ENCODE measurements at regions not wholly inside any gene's neighbourhood (a gene's known extent, or its start where the extent isn't known, plus 50 kb on each side); places are given as distances from the start of the nearest gene placed in this dataset.
"Not testable (repeated sequence)": the region's sequence is repeated elsewhere in the genome, so short reads cannot be mapped to it uniquely, and the experiment has no call there.

DNA sequence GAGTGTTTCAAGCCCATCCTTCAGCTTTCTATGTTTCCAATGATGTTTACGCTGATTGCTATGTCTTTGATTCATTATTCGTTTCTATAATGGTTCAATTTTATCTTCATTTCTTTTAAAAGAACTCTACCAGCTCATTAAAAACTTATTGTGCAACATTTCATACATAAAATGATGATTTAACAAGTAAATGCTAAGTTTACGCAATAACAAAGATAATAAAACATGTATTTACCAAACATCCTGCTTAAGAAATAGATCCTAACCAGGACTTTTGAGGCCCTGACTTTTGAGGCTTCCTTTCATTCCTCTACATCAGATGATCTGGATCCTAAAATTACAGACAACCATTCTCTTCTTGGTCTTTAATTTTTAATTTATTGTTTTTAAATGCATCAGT lies 86.5 kb upstream of the DLGAP1 start:
- TF ChIP-seq, protein P1, sequence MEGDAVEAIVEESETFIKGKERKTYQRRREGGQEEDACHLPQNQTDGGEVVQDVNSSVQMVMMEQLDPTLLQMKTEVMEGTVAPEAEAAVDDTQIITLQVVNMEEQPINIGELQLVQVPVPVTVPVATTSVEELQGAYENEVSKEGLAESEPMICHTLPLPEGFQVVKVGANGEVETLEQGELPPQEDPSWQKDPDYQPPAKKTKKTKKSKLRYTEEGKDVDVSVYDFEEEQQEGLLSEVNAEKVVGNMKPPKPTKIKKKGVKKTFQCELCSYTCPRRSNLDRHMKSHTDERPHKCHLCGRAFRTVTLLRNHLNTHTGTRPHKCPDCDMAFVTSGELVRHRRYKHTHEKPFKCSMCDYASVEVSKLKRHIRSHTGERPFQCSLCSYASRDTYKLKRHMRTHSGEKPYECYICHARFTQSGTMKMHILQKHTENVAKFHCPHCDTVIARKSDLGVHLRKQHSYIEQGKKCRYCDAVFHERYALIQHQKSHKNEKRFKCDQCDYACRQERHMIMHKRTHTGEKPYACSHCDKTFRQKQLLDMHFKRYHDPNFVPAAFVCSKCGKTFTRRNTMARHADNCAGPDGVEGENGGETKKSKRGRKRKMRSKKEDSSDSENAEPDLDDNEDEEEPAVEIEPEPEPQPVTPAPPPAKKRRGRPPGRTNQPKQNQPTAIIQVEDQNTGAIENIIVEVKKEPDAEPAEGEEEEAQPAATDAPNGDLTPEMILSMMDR (conservative IDR thresholded peaks at IDR 0.05; ENCODE audit: low read depth, low read length): no peak
- DNase-seq (ENCODE audit: low read depth): no peak
- H3K4me3 ChIP-seq (ENCODE audit: low read depth, low read length): no peak overlapping the region

DNA sequence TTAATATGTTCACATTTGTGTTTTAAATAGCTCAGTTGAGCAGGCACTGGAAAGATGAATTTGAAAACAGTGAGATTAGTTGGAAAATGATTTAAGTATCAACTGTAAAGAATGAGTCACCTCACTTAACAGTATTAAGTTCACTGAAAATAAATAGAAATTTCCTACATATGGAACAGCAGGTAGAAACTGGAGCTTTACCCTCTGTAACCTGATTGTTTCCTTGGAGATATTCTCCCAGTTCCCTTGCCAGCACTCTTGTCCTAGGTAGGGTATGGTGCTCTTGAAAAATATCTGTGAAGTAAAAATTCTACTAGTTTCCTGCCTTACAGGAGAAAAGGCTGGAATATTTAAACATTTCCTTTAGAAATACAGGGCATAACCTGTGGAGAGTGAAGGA lies 81.3 kb upstream of the DLGAP1 start:
- DNase-seq (ENCODE audit: low read depth): no peak
- H3K4me3 ChIP-seq (ENCODE audit: low read depth, low read length): no peak overlapping the region
- TF ChIP-seq, protein P1 (conservative IDR thresholded peaks at IDR 0.05; ENCODE audit: low read depth, low read length): no peak

DNA sequence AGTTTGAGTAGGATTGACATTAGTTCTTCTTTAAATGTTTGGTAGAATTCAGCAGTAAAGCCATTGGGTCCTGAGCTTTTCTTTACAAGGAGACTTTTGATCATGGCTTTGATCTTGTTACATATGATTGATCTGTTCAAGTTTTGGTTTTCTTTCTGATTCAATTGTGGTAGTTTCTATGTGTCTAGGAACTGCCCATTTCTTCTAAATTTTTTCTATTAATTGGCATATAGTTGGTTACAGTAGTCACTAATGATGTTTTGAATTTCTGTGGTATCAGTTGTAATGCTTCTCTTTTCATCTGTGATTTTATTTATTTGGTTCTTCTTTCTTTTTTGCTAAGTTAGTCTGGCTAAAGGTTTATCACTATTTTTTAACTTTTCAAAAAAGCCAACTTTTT lies 73.3 kb upstream of the DLGAP1 start:
- H3K4me3 ChIP-seq (ENCODE audit: low read depth, low read length): no peak overlapping the region
- no peak for DNase-seq (ENCODE audit: low read depth)
- TF ChIP-seq, protein P1 (conservative IDR thresholded peaks at IDR 0.05; ENCODE audit: low read depth, low read length): no peak

DNA sequence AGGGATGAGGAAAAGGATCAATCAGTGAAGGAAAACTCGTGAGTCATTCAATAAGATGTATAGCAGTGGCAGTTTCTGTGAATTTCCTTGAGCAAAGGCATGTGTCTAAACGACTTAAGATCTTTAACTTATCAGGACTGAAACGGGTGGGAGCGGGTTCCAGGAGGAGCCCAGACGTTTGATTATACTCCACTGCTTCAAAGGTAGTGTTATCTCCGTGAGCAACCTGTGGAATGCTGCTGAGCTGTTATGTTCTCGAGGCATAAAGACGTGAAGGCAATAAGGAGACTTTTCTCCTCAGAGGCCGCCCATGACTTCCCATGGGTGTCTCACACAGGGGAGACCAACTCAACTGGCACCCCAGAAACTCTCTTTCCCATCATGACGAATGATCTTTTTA lies 72.7 kb upstream of the DLGAP1 start:
- not testable (repeated sequence) for DNase-seq (ENCODE audit: low read depth); H3K4me3 ChIP-seq (ENCODE audit: low read depth, low read length)

DNA sequence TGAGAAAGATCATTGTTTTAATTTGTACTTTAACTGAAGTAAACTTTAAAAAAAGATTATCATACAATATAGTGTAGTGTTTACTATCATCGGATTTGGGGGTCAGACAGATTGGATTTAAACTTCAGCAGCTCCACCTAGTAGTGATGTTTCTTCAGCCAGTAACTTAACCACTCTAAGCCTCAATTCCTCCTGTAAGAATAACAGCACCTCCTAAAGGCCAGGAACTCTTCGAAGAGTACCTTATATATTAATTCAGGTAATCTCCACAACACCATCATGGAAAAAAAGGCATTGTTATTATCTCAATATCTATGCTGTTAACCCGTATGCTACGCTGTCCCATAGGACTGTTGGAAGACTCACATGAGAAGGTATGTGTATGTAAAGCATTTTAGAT lies 69.0 kb upstream of the DLGAP1 start:
- H3K4me3 ChIP-seq (ENCODE audit: low read depth, low read length): no peak overlapping the region
- TF ChIP-seq, protein P1 (conservative IDR thresholded peaks at IDR 0.05; ENCODE audit: low read depth, low read length): no peak
- no peak for DNase-seq (ENCODE audit: low read depth)

DNA sequence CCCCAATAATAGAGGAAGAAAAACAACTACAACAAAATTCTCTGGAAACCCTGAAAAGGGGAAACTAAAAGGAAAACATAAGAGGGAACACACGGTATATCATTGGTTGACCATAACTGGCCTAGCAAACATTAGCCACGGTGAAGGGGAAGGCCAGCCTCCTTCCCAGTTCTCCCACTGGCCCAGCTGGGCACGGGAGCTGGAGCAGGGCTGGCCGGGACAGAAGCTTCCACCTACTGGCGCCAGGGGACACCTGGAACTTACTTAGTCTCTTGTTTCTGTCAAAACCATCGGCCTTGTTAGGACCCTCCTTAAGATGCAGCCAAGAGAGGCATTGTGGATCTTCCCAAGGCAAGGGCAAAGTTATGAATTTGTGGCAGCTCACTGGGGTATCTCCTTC lies 56.1 kb upstream of the DLGAP1 start:
- TF ChIP-seq, protein P1 (conservative IDR thresholded peaks at IDR 0.05; ENCODE audit: low read depth, low read length): no peak
- no peak for DNase-seq (ENCODE audit: low read depth)
- H3K4me3 ChIP-seq (ENCODE audit: low read depth, low read length): no peak overlapping the region

DNA sequence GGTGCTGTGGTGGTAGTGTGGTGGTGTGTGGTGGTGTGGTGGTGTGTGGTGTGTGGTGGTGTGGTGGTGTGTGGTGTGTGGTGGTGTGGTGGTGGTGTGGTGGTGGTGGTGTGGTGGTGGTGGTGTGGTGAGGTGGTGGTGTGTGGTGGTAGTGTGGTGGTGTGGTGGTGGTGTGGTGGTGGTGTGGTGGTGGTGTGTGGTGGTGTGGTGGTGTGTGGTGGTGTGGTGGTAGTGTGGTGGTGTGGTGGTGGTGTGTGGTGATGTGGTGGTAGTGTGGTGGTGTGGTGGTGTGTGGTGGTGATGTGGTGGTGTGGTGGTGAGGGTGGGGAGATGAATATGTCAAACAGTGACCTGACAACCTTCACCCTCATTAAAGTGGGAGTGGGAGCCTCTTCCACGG lies 55.6 kb upstream of the DLGAP1 start:
- DNase-seq (ENCODE audit: low read depth): peak; percentile 5
- TF ChIP-seq, protein P1 (conservative IDR thresholded peaks at IDR 0.05; ENCODE audit: low read depth, low read length): no peak
- no peak overlapping the region for H3K4me3 ChIP-seq (ENCODE audit: low read depth, low read length)

DNA sequence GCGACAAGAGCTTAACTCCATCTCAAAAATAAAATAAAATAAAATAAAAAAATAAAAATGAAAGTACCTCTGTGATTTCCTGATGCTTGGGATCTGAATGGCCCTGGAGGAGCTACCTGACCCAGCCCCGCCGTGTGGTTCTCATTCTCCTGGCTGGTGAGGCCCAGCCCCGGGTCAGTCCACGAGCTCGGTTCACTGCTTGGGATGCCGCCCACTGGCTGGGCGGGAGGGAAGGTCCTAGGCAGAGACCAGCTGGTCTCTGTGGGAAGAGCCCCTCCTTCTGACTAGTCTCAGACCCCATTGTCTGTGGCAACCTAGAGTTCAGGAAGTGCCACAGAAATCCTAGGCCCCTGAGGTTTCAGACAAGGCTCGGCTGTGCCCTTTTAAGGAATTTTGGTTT lies 55.1 kb upstream of the DLGAP1 start:
- H3K4me3 ChIP-seq (ENCODE audit: low read depth, low read length): no peak overlapping the region
- no peak for DNase-seq (ENCODE audit: low read depth)
- TF ChIP-seq, protein P1 (conservative IDR thresholded peaks at IDR 0.05; ENCODE audit: low read depth, low read length): no peak

Measured in choroid plexus epithelial cell (primary cell).